Heart left ventricle (tissue), 13 donors: ENCODE measurements at regions not wholly inside any gene's neighbourhood (a gene's known extent, or its start where the extent isn't known, plus 50 kb on each side); places are given as distances from the start of the nearest gene placed in this dataset.

Experiments
- POLR2A ChIP-seq, 2 donors: fragments of 450-650 bp; IDR thresholded peaks; one replicate each; pipeline ENCODE4 v1.6.1; 2017; ENCODE audit warnings: antibody characterized with exemption in 2 of 2, mild to moderate bottlenecking in 2 of 2, moderate library complexity in 2 of 2
- TF ChIP-seq, protein P1 (sequence below), 12 donors: fragments of 200-600 bp; sonication (generic) in 4 of 12; IDR thresholded peaks; one replicate each; pipeline versions ENCODE4 v1.5.0 to v1.8.0; 2018 to 2022; ENCODE audit warnings: antibody characterized with exemption in 12 of 12, mild to moderate bottlenecking in 5 of 12
- donor health status: ischemic (EF 13 %, LVEDD 7.1; RV severe dilation, severe dysfunction).
- donor health status: DM: no; HTN: yes; CAD: no.
- donor health status: DM: no; HTN: no; CAD: no.
- donor health status: ischemic (EF 25% LVEDD 6.9; RV normal size, moderate dysfunction).
- donor health status: ischemic (EF 25% LVEDD 5.7; RV mildly dilated, moderate dysfunction).
- donor health status: ischemic (EF 35%, LVEDD 5.7; RV mildly dilated, moderate dysfunction).
- donor health status: nonischemic (EF 11% LVEDD 7.7; RV severe dilation, severe dysfunction).
- donor health status: DM: yes; HTN: yes; CAD: no.
- donor health status: PGD.
- donor health status: ischemic (EF 29% LVEDD 5.4; RV normal size, mild dysfunction).
- donor health status: nonischemic (EF 23%, LVEDD 6.1; RV moderate dilation, normal function).

DNA sequence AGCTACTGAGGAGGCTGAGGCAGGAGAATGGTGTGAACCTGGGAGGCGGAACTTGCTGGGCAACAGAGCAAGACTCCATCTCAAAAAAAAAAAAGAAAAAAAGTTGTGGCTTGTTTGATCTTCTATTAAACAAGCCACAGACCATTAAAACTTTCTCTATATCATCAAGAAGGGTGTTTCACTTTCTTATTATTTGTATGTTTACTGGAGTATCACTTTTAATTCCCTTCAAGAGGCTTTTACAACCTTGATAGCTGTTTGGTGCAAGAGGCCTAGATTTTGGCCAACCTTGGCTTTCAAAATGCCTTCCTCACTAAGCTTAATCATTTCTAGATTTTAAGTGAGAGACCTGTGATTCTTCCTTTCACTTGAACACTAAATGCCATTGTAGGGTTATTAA is 339.1 kb downstream of the TSN start:
- TF ChIP-seq, protein P1, sequence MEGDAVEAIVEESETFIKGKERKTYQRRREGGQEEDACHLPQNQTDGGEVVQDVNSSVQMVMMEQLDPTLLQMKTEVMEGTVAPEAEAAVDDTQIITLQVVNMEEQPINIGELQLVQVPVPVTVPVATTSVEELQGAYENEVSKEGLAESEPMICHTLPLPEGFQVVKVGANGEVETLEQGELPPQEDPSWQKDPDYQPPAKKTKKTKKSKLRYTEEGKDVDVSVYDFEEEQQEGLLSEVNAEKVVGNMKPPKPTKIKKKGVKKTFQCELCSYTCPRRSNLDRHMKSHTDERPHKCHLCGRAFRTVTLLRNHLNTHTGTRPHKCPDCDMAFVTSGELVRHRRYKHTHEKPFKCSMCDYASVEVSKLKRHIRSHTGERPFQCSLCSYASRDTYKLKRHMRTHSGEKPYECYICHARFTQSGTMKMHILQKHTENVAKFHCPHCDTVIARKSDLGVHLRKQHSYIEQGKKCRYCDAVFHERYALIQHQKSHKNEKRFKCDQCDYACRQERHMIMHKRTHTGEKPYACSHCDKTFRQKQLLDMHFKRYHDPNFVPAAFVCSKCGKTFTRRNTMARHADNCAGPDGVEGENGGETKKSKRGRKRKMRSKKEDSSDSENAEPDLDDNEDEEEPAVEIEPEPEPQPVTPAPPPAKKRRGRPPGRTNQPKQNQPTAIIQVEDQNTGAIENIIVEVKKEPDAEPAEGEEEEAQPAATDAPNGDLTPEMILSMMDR (IDR thresholded peaks at IDR 0.05) = no peak
- TF ChIP-seq POLR2A (IDR thresholded peaks at IDR 0.05) = no peak
